NOMO-1 treated with DMSO at 0.1 percent for 48 hours (cell line): ENCODE measurements at regions not wholly inside any gene's neighbourhood (a gene's known extent, or its start where the extent isn't known, plus 50 kb on each side); places are given as distances from the start of the nearest gene placed in this dataset.
"Not testable (repeated sequence)": the region's sequence is repeated elsewhere in the genome, so short reads cannot be mapped to it uniquely, and the experiment has no call there.

Experiments used
- DNase-seq: peaks from one replicate; lab custom pipeline; 2025; ENCODE audit not compliant: unreplicated experiment; lab: John Stamatoyannopoulos, UW

- no peak for DNase-seq
Observed at GRCh38 chr1:193914871-193915270, 728.5 kb upstream of the B3GALT2 start.

GRCh38 chr1:193909406-193910082, 723.1 kb upstream of the B3GALT2 start:
- DNase-seq = no peak

- DNase-seq = peak; percentile 6
Observed at GRCh38 chr1:193905288-193906085, 719.1 kb upstream of the B3GALT2 start.

- DNase-seq = no peak
Observed at GRCh38 chr1:193891788-193892187, 705.4 kb upstream of the B3GALT2 start.

GRCh38 chr1:193890935-193891334, 704.5 kb upstream of the B3GALT2 start:
- DNase-seq = no peak

- no peak for DNase-seq
Observed at GRCh38 chr1:193884848-193885558, 698.6 kb upstream of the B3GALT2 start.

GRCh38 chr1:193877920-193878319, 691.5 kb upstream of the B3GALT2 start:
- DNase-seq = not testable (repeated sequence)

GRCh38 chr1:193868425-193868824, 682.0 kb upstream of the B3GALT2 start:
- no peak for DNase-seq

GRCh38 chr1:193856261-193856660, 669.8 kb upstream of the B3GALT2 start:
- no peak for DNase-seq

GRCh38 chr1:193850745-193851144, 664.3 kb upstream of the B3GALT2 start:
- DNase-seq = no peak

GRCh38 chr1:193846876-193847604, 660.6 kb upstream of the B3GALT2 start:
- no peak for DNase-seq

- no peak for DNase-seq
Observed at GRCh38 chr1:193846411-193846810, 660.0 kb upstream of the B3GALT2 start.

- DNase-seq = no peak
Observed at GRCh38 chr1:193841857-193842256, 655.4 kb upstream of the B3GALT2 start.

- no peak for DNase-seq
Observed at GRCh38 chr1:193831465-193831864, 645.1 kb upstream of the B3GALT2 start.

- DNase-seq = no peak
Observed at GRCh38 chr1:193827516-193827915, 641.1 kb upstream of the B3GALT2 start.

- no peak for DNase-seq
Observed at GRCh38 chr1:193819376-193819775, 633.0 kb upstream of the B3GALT2 start.

- no peak for DNase-seq
Observed at GRCh38 chr1:193807208-193807607, 620.8 kb upstream of the B3GALT2 start.

- DNase-seq = no peak
Observed at GRCh38 chr1:193806079-193807048, 620.0 kb upstream of the B3GALT2 start.

- peak; percentile 19 for DNase-seq
Observed at GRCh38 chr1:193799948-193800690, 613.7 kb upstream of the B3GALT2 start.
